IMR-90 (cell line): ENCODE measurements at regions not wholly inside any gene's neighbourhood (a gene's known extent, or its start where the extent isn't known, plus 50 kb on each side); places are given as distances from the start of the nearest gene placed in this dataset.
A peak's percentile ranks its signal among the peaks of the same experiment; 100 is the strongest.
"Not testable (repeated sequence)": the region's sequence is repeated elsewhere in the genome, so short reads cannot be mapped to it uniquely, and the experiment has no call there.

Experiments used
- ATAC-seq: fragments of 200-7000 bp; cut with Tn5 transposase; 2 replicates; pipeline ENCODE4 v1.9.1; 2020; ENCODE audit warnings: low read depth, mild to moderate bottlenecking, moderate library complexity
- BruUV-seq: library from RNA; stranded (reverse); fragments of 400-500 nt; replicated peaks from 2 replicates; lab custom pipeline; 2021; lab: Mats Ljungman, UMichigan
- CTCF ChIA-PET: fragments of 300-600 bp; formaldehyde crosslinking; extraction: SDS; loops from one replicate; lab custom pipeline; 2021; ENCODE audit warnings: antibody characterized with exemption; lab: Yijun Ruan, JAX
- POLR2A ChIA-PET: fragments of 300-600 bp; sonication (Branson Sonifier 250); formaldehyde crosslinking; loops from one replicate; lab custom pipeline; 2022; ENCODE audit warnings: antibody characterized with exemption; ENCODE audit not compliant: unreplicated experiment; lab: Charles Lee
- DNase-seq: peaks from one replicate; pipeline ENCODE4 v3.0.0; 2013
- H2AFZ ChIP-seq: replicated peaks from 2 replicates; pipeline ENCODE3; 2013; ENCODE audit warnings: low read length, mild to moderate bottlenecking; ENCODE audit not compliant: poor library complexity
- H2AK5ac ChIP-seq: 2 replicates; pipeline ENCODE4 v1.6.1; 2013; ENCODE audit warnings: low read depth, low read length, inconsistent platforms
- H2AK9ac ChIP-seq: replicated peaks from 2 replicates; pipeline ENCODE3; 2013; ENCODE audit warnings: mild to moderate bottlenecking, low read depth, low read length, moderate library complexity; ENCODE audit not compliant: poor library complexity
- H2BK120ac ChIP-seq: 2 replicates; pipeline ENCODE4 v1.6.1; 2013; ENCODE audit warnings: low read depth, low read length, inconsistent platforms
- H2BK15ac ChIP-seq: 3 replicates; pipeline ENCODE4 v1.6.1; 2013; ENCODE audit warnings: low read depth, low read length, inconsistent platforms
- H2BK20ac ChIP-seq: 2 replicates; pipeline ENCODE4 v1.6.1; 2013; ENCODE audit warnings: low read depth, mild to moderate bottlenecking, inconsistent platforms, low read length, moderate library complexity
- H2BK5ac ChIP-seq: 2 replicates; pipeline ENCODE4 v1.6.1; 2013; ENCODE audit warnings: mild to moderate bottlenecking, low read depth, low read length, inconsistent platforms; ENCODE audit not compliant: poor library complexity, severe bottlenecking
- H3K14ac ChIP-seq: replicated peaks from 2 replicates; pipeline ENCODE4 v1.6.1; 2013; ENCODE audit warnings: low read depth, low read length, inconsistent platforms
- H3K18ac ChIP-seq: 2 replicates; pipeline ENCODE4 v1.6.1; 2013; ENCODE audit warnings: low read depth, low read length, control low read depth
- H3K23ac ChIP-seq: 2 replicates; pipeline ENCODE4 v1.6.1; 2013; ENCODE audit warnings: low read depth, low read length, inconsistent platforms
- H3K27ac ChIP-seq: 2 replicates; pipeline ENCODE4 v1.5.1; 2013; ENCODE audit warnings: mild to moderate bottlenecking, control low read depth, low read length; ENCODE audit not compliant: insufficient read depth
- H3K27me3 ChIP-seq: 2 replicates; pipeline ENCODE4 v1.6.1; 2013; ENCODE audit warnings: low read length; ENCODE audit not compliant: control insufficient read depth, insufficient read depth
- H3K36me3 ChIP-seq: 2 replicates; pipeline ENCODE4 v1.6.1; 2013; ENCODE audit warnings: low read length, mixed read lengths; ENCODE audit not compliant: control insufficient read depth, insufficient read depth
- H3K4ac ChIP-seq: 2 replicates; pipeline ENCODE4 v1.6.1; 2013; ENCODE audit warnings: low read depth, low read length, inconsistent platforms
- H3K4me1 ChIP-seq: 2 replicates; pipeline ENCODE4 v1.6.1; 2013; ENCODE audit warnings: low read length, mixed read lengths; ENCODE audit not compliant: control insufficient read depth, insufficient read depth
- H3K4me2 ChIP-seq: 2 replicates; pipeline ENCODE4 v1.6.1; 2013; ENCODE audit warnings: low read depth, mild to moderate bottlenecking, control low read depth, low read length, moderate library complexity
- H3K4me3 ChIP-seq: 2 replicates; pipeline ENCODE4 v1.5.1; 2013; ENCODE audit warnings: low read depth, mild to moderate bottlenecking, control low read depth, low read length, moderate library complexity; ENCODE audit not compliant: insufficient read depth
- H3K56ac ChIP-seq: 2 replicates; pipeline ENCODE4 v1.6.1; 2013; ENCODE audit warnings: low read length, inconsistent platforms; ENCODE audit not compliant: insufficient read depth; ENCODE audit errors: extremely low read depth
- H3K79me1 ChIP-seq, 2 experiments: 2 replicates each; pipeline ENCODE4 v1.6.1; 2013; ENCODE audit warnings: low read length in 2 of 2, inconsistent platforms in 1 of 2, low read depth in 1 of 2
- H3K9ac ChIP-seq: 2 replicates; pipeline ENCODE4 v1.6.1; 2013; ENCODE audit warnings: low read depth, low read length, control low read depth
- H3K9me1 ChIP-seq: 2 replicates; pipeline ENCODE4 v1.6.1; 2013; ENCODE audit warnings: low read length, inconsistent platforms; ENCODE audit not compliant: insufficient read depth
- H3K9me3 ChIP-seq: 2 replicates; pipeline ENCODE4 v1.6.1; 2013; ENCODE audit warnings: low read length; ENCODE audit not compliant: control insufficient read depth, insufficient read depth
- H4K20me1 ChIP-seq: 2 replicates; pipeline ENCODE4 v1.6.1; 2013; ENCODE audit warnings: low read length, inconsistent platforms; ENCODE audit not compliant: insufficient read depth
- H4K5ac ChIP-seq: 2 replicates; pipeline ENCODE4 v1.6.1; 2013; ENCODE audit warnings: mild to moderate bottlenecking, low read depth, low read length, control low read depth
- H4K8ac ChIP-seq, 2 experiments: 2 replicates each; pipeline ENCODE4 v1.6.1; 2013; ENCODE audit warnings: low read depth in 2 of 2, low read length in 2 of 2, control low read depth in 1 of 2, inconsistent platforms in 1 of 2
- H4K91ac ChIP-seq: 2 replicates; pipeline ENCODE4 v1.6.1; 2013; ENCODE audit warnings: low read depth, low read length, inconsistent platforms; ENCODE audit not compliant: insufficient read depth
- CTCF ChIP-seq: conservative IDR thresholded peaks from 2 replicates; pipeline ENCODE4 v1.5.1; 2012; ENCODE audit warnings: mild to moderate bottlenecking, low read depth, low read length, improper control_type of control experiment
- WGBS, 2 experiments: methylation state at CpG; one replicate each; pipeline versions ENCODE4 v1.1.5 to v1.1.7; 2013; ENCODE audit warnings: missing lambda C conversion rate in 2 of 2; ENCODE audit not compliant: insufficient read length in 1 of 2; ENCODE audit errors: extremely low coverage in 2 of 2; 5-methylcytosine and 5-hydroxymethylcytosine counted together
- dilution Hi-C: fragments of 300-500 bp; cut with HindIII; formaldehyde crosslinking; loops from one replicate; pipeline ENCODE4 v1.14.3; 2018; ENCODE audit warnings: low sequenced_read_pairs; ENCODE audit not compliant: unreplicated experiment
- in situ Hi-C: fragments of 300-500 bp; cut with MboI; formaldehyde crosslinking; loops from 3 replicates; pipeline ENCODE4 v1.14.3; 2019; ENCODE audit warnings: low sequenced_read_pairs, inconsistent platforms, mixed read lengths
- intact Hi-C: fragments of 100-400 bp; cut with micrococcal nuclease; formaldehyde crosslinking; loops from 2 replicates; pipeline ENCODE4 v1.10.0; 2022

GRCh38 chr14:106618471-106618951 is 1092.1 kb downstream of the TMEM121 start:
- DNase-seq, H3K18ac ChIP-seq, H2AK5ac ChIP-seq, H3K56ac ChIP-seq, H4K5ac ChIP-seq, H2BK20ac ChIP-seq, H3K9me1 ChIP-seq, H3K27ac ChIP-seq, H4K20me1 ChIP-seq, H2BK5ac ChIP-seq, CTCF ChIA-PET, H3K36me3 ChIP-seq, H2BK120ac ChIP-seq, H3K14ac ChIP-seq, H3K27me3 ChIP-seq, H3K4me2 ChIP-seq, POLR2A ChIA-PET, BruUV-seq, H3K4ac ChIP-seq, H3K4me1 ChIP-seq, H4K91ac ChIP-seq, intact Hi-C loops, H4K8ac ChIP-seq, H2BK15ac ChIP-seq, dilution Hi-C loops, H3K79me1 ChIP-seq, ATAC-seq, H3K4me3 ChIP-seq, H2AFZ ChIP-seq, H3K23ac ChIP-seq, H2AK9ac ChIP-seq, in situ Hi-C loops, H3K9ac ChIP-seq: not testable (repeated sequence)
- H3K9me3 ChIP-seq, result peaks cover 20% of the 10 kb centered on the region
- 0 out of 2 replicates have a peak, but pooled peaks have one; percentile 17 for TF ChIP-seq CTCF
- no CpG with 5 or more reads among the region's 9 CpGs for WGBS, 2 experiments
